ENCODE measurements at regions not wholly inside any gene's neighbourhood (a gene's known extent, or its start where the extent isn't known, plus 50 kb on each side); places are given as distances from the start of the nearest gene placed in this dataset.

GRCh38 chr2:64196963-64197362 is 52.7 kb upstream of the PELI1 start:
- no peak for DNase-seq

GRCh38 chr2:64201151-64201550 is 56.9 kb upstream of the PELI1 start:
- DNase-seq = no peak

GRCh38 chr2:64202206-64202845 is 58.1 kb upstream of the PELI1 start:
- DNase-seq = no peak

GRCh38 chr2:64203131-64203857 is 59.1 kb upstream of the PELI1 start:
- no peak for DNase-seq

GRCh38 chr2:64203858-64204632 is 59.8 kb upstream of the PELI1 start:
- peak; percentile 42 for DNase-seq

- DNase-seq = peak; percentile 28
Measured at GRCh38 chr2:64204703-64205102, 60.5 kb upstream of the PELI1 start.

GRCh38 chr2:64205415-64205814 is 61.2 kb upstream of the PELI1 start:
- DNase-seq = no peak

- no peak for DNase-seq
Measured at GRCh38 chr2:64207573-64207972, 63.4 kb upstream of the PELI1 start.

GRCh38 chr2:64210816-64211215 is 66.6 kb upstream of the PELI1 start:
- peak; percentile 33 for DNase-seq

GRCh38 chr2:64211276-64211921 is 67.2 kb upstream of the PELI1 start:
- no peak for DNase-seq

- no peak for DNase-seq
Measured at GRCh38 chr2:64212346-64212745, 68.1 kb upstream of the PELI1 start.

GRCh38 chr2:64212801-64213321 is 68.6 kb upstream of the PELI1 start:
- DNase-seq = peak; percentile 61

- peak; percentile 31 for DNase-seq
Measured at GRCh38 chr2:64213532-64214275, 69.5 kb upstream of the PELI1 start.

- DNase-seq = peak; percentile 48
Measured at GRCh38 chr2:64214281-64215115, 70.3 kb upstream of the PELI1 start.

- no peak for DNase-seq
Measured at GRCh38 chr2:64217198-64217869, 73.1 kb upstream of the PELI1 start.

- no peak for DNase-seq
Measured at GRCh38 chr2:64218137-64218802, 74.0 kb upstream of the PELI1 start.

- no peak for DNase-seq
Measured at GRCh38 chr2:64219149-64219548, 74.9 kb upstream of the PELI1 start.

GRCh38 chr2:64220265-64220664 is 76.0 kb upstream of the PELI1 start:
- no peak for DNase-seq

GRCh38 chr2:64220894-64221617 is 76.8 kb upstream of the PELI1 start:
- no peak for DNase-seq

GRCh38 chr2:64221935-64222334 is 77.7 kb upstream of the PELI1 start:
- no peak for DNase-seq

Data from activated CD4-positive, alpha-beta T cell treated with anti-CD3 and anti-CD28 coated beads for 48 hours (primary cell).